ENCODE measurements at regions not wholly inside any gene's neighbourhood (a gene's known extent, or its start where the extent isn't known, plus 50 kb on each side); places are given as distances from the start of the nearest gene placed in this dataset.

- no peak for TF ChIP-seq CTCF (IDR thresholded peaks at IDR 0.05; ENCODE audit: low read length)
- no peak for TF ChIP-seq EZH2 (optimal IDR thresholded peaks at IDR 0.05; ENCODE audit: low read depth, low read length)
Measured at GRCh38 chr1:117809764-117810163, 119.7 kb downstream of the GDAP2 start.

All from MM.1S (cell line).